H1 (cell line): ENCODE measurements at regions not wholly inside any gene's neighbourhood (a gene's known extent, or its start where the extent isn't known, plus 50 kb on each side); places are given as distances from the start of the nearest gene placed in this dataset.

Source experiments
- ATF2 ChIP-seq: IDR thresholded peaks from 2 replicates; pipeline ENCODE4 v1.6.1; 2012; ENCODE audit warnings: low read length, inconsistent platforms
- CHD1 ChIP-seq: IDR thresholded peaks from 2 replicates; pipeline ENCODE4 v1.6.1; 2012; ENCODE audit warnings: low read depth, low read length, improper control_type of control experiment
- CTCF ChIP-seq, 3 experiments: IDR thresholded peaks; 1 replicate in 2 of 3; 2 replicates in 1 of 3; pipeline versions ENCODE4 v1.5.1 to v1.6.1; 2011; ENCODE audit warnings: low read length in 3 of 3, mild to moderate bottlenecking in 3 of 3, inconsistent platforms in 2 of 3, low read depth in 1 of 3, moderate library complexity in 1 of 3; ENCODE audit not compliant: insufficient read depth in 1 of 3; ENCODE audit errors: control extremely low read depth in 1 of 3
- FOSL1 ChIP-seq: IDR thresholded peaks from 2 replicates; pipeline ENCODE4 v1.6.1; 2011; ENCODE audit warnings: mild to moderate bottlenecking, low read depth, low read length, moderate library complexity; ENCODE audit not compliant: insufficient read depth
- HDAC2 ChIP-seq, 2 experiments: fragments of 300-600 bp in 1 of 2; sonication (generic) in 1 of 2; IDR thresholded peaks; 2 replicates each; pipeline ENCODE4 v1.6.1; 2011 to 2012; ENCODE audit warnings: low read depth in 2 of 2, low read length in 2 of 2, mild to moderate bottlenecking in 2 of 2, moderate library complexity in 2 of 2, borderline replicate concordance in 1 of 2, inconsistent platforms in 1 of 2
- JUN ChIP-seq: IDR thresholded peaks from 2 replicates; pipeline ENCODE4 v1.6.1; 2011; ENCODE audit warnings: low read depth, mild to moderate bottlenecking, improper control_type of control experiment, low read length

- no peak for TF ChIP-seq CTCF (IDR thresholded peaks at IDR 0.05; ENCODE audit: control extremely low read depth in 1 of 3, insufficient read depth in 1 of 3, low read depth in 1 of 3, low read length in 3 of 3)
- TF ChIP-seq JUN: no peak
- no peak for TF ChIP-seq FOSL1
- TF ChIP-seq HDAC2 (IDR thresholded peaks at IDR 0.05; ENCODE audit: borderline replicate concordance in 1 of 2, low read depth in 2 of 2, low read length in 2 of 2): no peak
- TF ChIP-seq CHD1: no peak
- no peak for TF ChIP-seq ATF2
- TF ChIP-seq, all 59 proteins: peak for 0
Measured at GRCh38 chr21:14863745-14864210, 201.0 kb downstream of the NRIP1 start (continued).
